Activated T-cell treated with anti-CD3 and anti-CD28 coated beads, Interleukin-2, amount 50 U/mL, for 4 hours (primary cell): ENCODE measurements at regions not wholly inside any gene's neighbourhood (a gene's known extent, or its start where the extent isn't known, plus 50 kb on each side); places are given as distances from the start of the nearest gene placed in this dataset.

ENCODE experiments used
- ATAC-seq, 2 donors: fragments of 200-7000 bp; cut with Tn5 transposase; one replicate each; pipeline ENCODE4 v1.10.0; 2021
- DNase-seq: peaks from one replicate; pipeline ENCODE4 v3.0.0-alpha.2; 2020
- H3K27me3 Mint-ChIP-seq: one replicate; pipeline ENCODE4 v1.8.0; 2021; ENCODE audit warnings: low read depth, mixed read lengths
- H3K36me3 Mint-ChIP-seq: one replicate; pipeline ENCODE4 v1.8.0; 2022; ENCODE audit warnings: mixed read lengths; ENCODE audit not compliant: insufficient read depth
- H3K4me1 Mint-ChIP-seq: one replicate; pipeline ENCODE4 v1.8.0; 2021; ENCODE audit warnings: low read depth, mixed read lengths
- H3K4me3 Mint-ChIP-seq: one replicate; pipeline ENCODE4 v1.8.0; 2021; ENCODE audit warnings: mild to moderate bottlenecking, moderate library complexity, mixed read lengths
- H3K9me3 Mint-ChIP-seq: one replicate; pipeline ENCODE4 v1.8.0; 2021; ENCODE audit warnings: mixed read lengths

DNA sequence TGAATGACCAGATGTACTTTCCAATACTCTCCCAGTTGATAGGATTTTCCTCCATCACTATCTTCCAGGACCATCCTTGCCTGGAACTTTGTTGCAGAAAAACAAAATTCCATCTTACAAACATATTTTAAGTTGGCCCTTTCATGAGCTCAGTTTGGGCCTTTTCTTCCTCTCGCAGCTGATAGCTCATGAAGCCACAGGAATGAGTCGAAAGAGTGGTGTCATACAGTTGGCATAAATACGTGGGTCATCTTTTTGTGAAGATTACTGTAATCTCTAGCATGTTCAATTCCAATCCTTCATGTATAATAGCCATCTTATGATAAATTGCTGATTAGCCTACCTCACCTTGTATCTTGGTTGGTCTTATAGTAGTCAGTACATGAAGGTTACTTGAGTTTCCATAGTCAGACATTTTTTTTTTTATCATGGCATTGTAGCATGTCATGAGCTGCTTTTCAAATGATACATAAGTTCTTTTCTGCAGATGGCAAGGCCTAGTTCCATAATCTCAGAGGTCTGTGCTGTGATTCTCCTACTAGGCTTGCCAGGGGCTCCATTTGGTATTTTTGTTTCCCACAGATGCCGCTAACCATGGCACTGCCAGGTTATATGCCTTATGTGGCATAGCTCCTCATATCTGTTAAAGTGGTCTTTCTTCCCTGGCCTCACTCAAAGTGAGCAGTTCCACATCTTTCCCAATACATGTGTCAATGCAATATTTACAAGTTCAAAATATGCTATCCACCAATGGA lies 380.6 kb upstream of the DCN start:
- no peak for ATAC-seq
- H3K27me3 Mint-ChIP-seq = no peaks in the 10 kb centered on the region

GRCh38 chr12:91562476-91562875 lies 379.9 kb upstream of the DCN start:
- H3K4me3 Mint-ChIP-seq = peak overlapping the region; percentile 14
- no peaks in the 10 kb centered on the region for H3K27me3 Mint-ChIP-seq
- H3K9me3 Mint-ChIP-seq = peaks cover 30% of the 10 kb centered on the region
- ATAC-seq (peak; percentile 18 to 67), DNase-seq (no peak)
- H3K4me1 Mint-ChIP-seq = peaks cover 29% of the 10 kb centered on the region
- H3K36me3 Mint-ChIP-seq = no peaks in the 10 kb centered on the region

More for the DNA sequence above, 380.6 kb upstream of the DCN start:
- Mint-ChIP-seq H3K36me3 (no peaks in the 10 kb centered on the region), H3K4me3 (peak overlapping the region; percentile 14), H3K4me1 (peaks cover 29% of the 10 kb centered on the region), H3K9me3 (peaks cover 25% of the 10 kb centered on the region)
- DNase-seq = no peak

DNA sequence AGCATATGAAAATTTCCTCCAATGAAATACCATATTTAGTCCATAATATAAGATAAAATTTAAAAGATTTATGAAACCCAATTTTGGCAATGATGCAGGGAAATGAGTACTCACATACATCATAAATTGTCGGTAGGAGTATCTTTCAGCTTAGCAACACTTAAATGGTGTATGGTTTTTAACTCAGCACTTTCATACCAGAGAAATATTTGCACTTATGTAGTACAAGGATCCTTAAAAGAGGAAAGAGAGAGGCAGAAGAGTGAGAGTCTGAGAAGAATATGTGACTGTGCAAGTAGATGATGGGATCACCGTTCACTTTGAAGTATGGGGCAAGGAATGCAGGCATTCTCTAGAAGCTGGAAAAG lies 379.3 kb upstream of the DCN start:
- peak overlapping the region; percentile 14 for H3K4me3 Mint-ChIP-seq
- DNase-seq (no peak), ATAC-seq (no peak)
- peaks cover 30% of the 10 kb centered on the region for H3K9me3 Mint-ChIP-seq
- H3K4me1 Mint-ChIP-seq = peaks cover 28% of the 10 kb centered on the region
- H3K27me3 Mint-ChIP-seq = no peaks in the 10 kb centered on the region
- H3K36me3 Mint-ChIP-seq = no peaks in the 10 kb centered on the region

DNA sequence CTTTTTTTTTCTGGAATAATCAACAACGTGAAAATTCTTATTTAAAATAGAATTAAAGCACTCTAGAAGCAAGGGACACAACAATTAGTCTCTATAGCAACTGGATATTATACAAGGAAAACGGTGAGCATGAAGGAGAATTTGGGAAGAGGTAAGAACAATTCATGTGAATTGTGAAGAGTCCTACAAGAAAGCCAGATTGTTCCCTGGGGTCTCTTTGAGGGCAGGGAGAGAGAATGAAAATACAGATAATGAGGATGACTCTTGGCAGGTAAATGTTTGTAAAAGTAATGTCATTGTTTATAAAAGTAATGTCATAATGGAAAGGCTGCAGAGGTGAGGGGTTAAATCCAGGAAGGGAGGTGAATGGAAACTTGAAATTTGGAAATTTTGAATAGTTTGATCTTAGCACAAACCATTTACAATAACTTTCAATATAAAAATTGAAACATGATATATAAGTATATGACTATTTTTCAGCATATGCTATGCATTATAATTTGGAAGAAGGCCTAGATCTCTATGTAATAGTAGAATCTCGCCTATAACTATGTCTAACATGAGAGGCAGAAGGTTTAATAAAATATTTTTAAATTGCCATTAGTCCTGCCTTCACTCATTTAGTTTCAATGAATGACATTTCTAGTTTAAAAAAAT lies 378.8 kb upstream of the DCN start:
- Mint-ChIP-seq H3K36me3 (no peaks in the 10 kb centered on the region), H3K4me3 (no peak overlapping the region), H3K9me3 (peaks cover 30% of the 10 kb centered on the region), H3K27me3 (no peaks in the 10 kb centered on the region), H3K4me1 (peaks cover 27% of the 10 kb centered on the region)
- DNase-seq (no peak), ATAC-seq (no peak)

GRCh38 chr12:91556909-91557308 lies 374.3 kb upstream of the DCN start:
- Mint-ChIP-seq H3K36me3 (no peaks in the 10 kb centered on the region), H3K4me3 (no peak overlapping the region), H3K4me1 (peaks cover 3% of the 10 kb centered on the region), H3K9me3 (peaks cover 26% of the 10 kb centered on the region), H3K27me3 (peaks cover 9% of the 10 kb centered on the region)
- ATAC-seq (no peak), DNase-seq (no peak)

DNA sequence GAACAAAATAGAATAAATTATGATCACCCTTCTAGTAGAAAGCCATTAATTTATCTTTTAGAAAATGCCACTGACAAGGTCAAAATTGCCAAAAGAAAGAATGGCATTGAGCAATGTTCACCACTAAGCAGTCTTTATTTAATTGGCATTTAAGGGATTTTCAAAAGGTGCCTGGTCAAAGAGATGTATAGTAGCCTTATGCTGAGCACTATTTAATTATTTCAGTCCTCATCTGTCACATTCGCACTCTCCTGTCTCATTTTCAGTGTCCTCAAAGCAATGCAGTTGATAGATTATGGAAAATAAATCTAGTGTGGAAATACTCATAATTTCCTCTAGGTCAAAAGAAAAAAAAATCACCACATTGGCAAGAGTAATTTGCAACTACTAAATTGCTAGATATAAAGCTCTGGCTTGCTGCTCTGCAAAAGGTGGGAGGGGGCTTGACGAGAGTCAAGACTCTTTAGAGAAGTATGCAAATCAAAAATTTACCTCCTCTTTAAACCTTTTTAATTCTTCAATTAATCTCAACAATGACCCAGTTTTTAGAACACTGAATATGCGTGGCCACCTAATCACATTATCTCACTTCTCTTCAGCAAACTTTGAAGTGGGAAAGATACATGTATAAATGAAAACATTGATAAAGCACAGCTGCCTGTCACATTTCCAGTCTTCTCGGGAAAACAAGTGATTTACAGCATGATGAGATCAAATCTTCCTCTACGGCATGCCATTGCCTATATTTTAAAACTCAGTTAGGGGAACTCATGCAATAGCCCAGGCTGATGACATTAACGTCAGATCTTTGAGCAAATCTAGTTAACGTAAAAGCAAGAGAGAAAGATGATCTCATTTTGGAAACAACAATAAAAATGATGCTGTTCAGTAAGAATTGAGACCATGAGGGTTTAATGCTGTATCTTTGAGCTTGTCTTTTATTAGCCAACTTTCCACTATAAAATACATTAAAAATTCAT lies 373.1 kb upstream of the DCN start:
- Mint-ChIP-seq H3K9me3 (peaks cover 26% of the 10 kb centered on the region), H3K4me3 (no peak overlapping the region), H3K36me3 (no peaks in the 10 kb centered on the region), H3K27me3 (peaks cover 9% of the 10 kb centered on the region), H3K4me1 (no peaks in the 10 kb centered on the region)
- DNase-seq (no peak), ATAC-seq (no peak)

DNA sequence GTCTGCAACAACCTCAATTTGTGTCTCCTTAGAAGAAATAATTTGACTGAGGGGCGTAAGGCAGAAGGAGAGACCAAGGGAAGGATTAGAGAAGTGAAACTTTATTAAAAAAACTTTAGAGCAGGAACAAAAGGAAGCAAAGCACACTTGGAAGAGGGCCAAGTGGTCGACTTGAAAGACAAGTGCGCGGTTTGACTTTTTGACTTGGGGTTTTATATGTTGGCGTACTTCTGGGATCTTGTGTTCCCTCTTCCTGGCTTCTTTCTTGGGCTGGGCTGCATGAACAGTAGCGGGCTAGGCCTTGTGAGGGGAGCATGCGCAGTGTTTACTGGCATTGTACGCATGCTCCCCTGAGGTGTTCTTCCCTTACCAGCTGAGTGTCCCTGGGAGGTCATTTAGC lies 369.3 kb upstream of the DCN start:
- Mint-ChIP-seq H3K27me3 (peaks cover 9% of the 10 kb centered on the region), H3K36me3 (no peaks in the 10 kb centered on the region), H3K4me3 (no peak overlapping the region), H3K4me1 (no peaks in the 10 kb centered on the region), H3K9me3 (no peaks in the 10 kb centered on the region)
- ATAC-seq (no peak), DNase-seq (no peak)

- DNase-seq (no peak), ATAC-seq (no peak)
- no peaks in the 10 kb centered on the region for H3K4me1 Mint-ChIP-seq
- H3K36me3 Mint-ChIP-seq = no peaks in the 10 kb centered on the region
- peaks cover 4% of the 10 kb centered on the region for H3K9me3 Mint-ChIP-seq
- no peak overlapping the region for H3K4me3 Mint-ChIP-seq
- peaks cover 9% of the 10 kb centered on the region for H3K27me3 Mint-ChIP-seq
Measured at GRCh38 chr12:91551242-91551641, 368.6 kb upstream of the DCN start.

DNA sequence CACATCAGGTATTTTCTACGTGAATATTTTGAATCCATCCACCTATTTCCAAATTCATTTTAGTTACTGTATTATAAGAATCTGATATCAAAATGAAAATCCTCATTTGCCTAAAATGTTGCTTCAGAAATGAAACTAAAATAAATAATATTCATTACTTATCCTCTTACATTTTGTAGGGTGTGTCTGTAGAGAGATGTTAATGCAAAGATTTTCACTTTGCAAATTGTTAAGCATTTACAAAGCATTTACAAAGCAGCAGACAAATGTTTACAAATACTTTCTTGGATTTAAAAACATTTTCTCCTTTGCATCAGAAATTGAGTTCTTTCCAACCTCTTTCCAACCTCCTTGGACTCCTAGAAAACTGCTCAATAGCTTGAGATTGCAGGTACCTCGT lies 360.0 kb upstream of the DCN start:
- H3K36me3 Mint-ChIP-seq = no peaks in the 10 kb centered on the region
- H3K4me3 Mint-ChIP-seq = no peak overlapping the region
- peaks cover 8% of the 10 kb centered on the region for H3K9me3 Mint-ChIP-seq
- ATAC-seq = no peak
- H3K4me1 Mint-ChIP-seq = no peaks in the 10 kb centered on the region
- peaks cover 2% of the 10 kb centered on the region for H3K27me3 Mint-ChIP-seq
- DNase-seq = no peak

DNA sequence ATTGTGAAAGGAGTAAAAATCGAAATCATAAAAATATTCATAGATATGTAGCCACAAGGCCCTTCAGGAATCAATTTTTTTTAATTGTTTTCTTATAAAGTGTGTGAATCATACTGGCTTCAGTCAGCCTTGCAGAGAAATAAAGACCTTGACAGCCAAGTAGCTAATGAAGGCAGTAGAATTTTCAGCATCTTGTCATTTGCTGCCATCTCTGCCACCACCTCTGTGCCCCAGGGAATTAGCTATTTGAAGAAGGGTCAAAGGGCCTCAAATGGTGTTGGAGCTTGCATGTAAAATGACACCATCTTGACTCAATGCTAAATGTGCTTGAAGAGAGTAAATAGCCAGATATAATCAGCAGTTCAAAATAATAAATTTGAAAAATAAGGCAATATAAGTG lies 359.4 kb upstream of the DCN start:
- Mint-ChIP-seq H3K36me3 (no peaks in the 10 kb centered on the region), H3K4me1 (no peaks in the 10 kb centered on the region), H3K9me3 (peaks cover 8% of the 10 kb centered on the region), H3K4me3 (no peak overlapping the region), H3K27me3 (peaks cover 2% of the 10 kb centered on the region)
- ATAC-seq (no peak), DNase-seq (no peak)

- H3K27me3 Mint-ChIP-seq = peaks cover 2% of the 10 kb centered on the region
- no peak for ATAC-seq
- no peaks in the 10 kb centered on the region for H3K36me3 Mint-ChIP-seq
- DNase-seq = no peak
- no peak overlapping the region for H3K4me3 Mint-ChIP-seq
- H3K9me3 Mint-ChIP-seq = peaks cover 11% of the 10 kb centered on the region
- no peaks in the 10 kb centered on the region for H3K4me1 Mint-ChIP-seq
Measured at GRCh38 chr12:91538418-91538817, 355.8 kb upstream of the DCN start.

GRCh38 chr12:91533366-91533765 lies 350.7 kb upstream of the DCN start:
- ATAC-seq (no peak), DNase-seq (no peak)
- Mint-ChIP-seq H3K9me3 (peaks cover 11% of the 10 kb centered on the region), H3K36me3 (no peaks in the 10 kb centered on the region), H3K27me3 (no peaks in the 10 kb centered on the region), H3K4me1 (no peaks in the 10 kb centered on the region), H3K4me3 (no peak overlapping the region)

- Mint-ChIP-seq H3K27me3 (no peaks in the 10 kb centered on the region), H3K9me3 (peaks cover 9% of the 10 kb centered on the region), H3K4me1 (no peaks in the 10 kb centered on the region), H3K4me3 (no peak overlapping the region), H3K36me3 (no peaks in the 10 kb centered on the region)
- ATAC-seq = no peak
- no peak for DNase-seq
Measured at GRCh38 chr12:91529829-91530228, 347.2 kb upstream of the DCN start.

DNA sequence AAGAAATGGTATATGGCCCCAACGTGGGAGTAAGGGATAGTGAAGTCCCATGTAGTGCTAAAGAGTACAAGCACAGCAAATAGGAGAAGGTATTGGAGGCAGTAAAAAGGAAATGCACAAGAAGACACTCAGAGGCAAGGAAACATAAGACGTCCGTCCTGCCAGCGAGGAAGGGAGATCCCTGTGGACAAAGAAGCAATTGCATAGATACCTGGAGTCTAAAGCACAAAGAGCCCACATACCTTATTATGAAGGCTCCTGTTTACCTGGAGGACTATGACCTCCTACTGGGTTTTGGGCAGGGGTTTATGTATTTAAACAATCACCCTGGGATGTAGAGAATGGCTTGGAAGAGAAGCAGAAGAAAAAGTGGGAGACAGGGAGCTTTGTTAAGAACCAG lies 341.2 kb upstream of the DCN start:
- Mint-ChIP-seq H3K27me3 (peaks cover 3% of the 10 kb centered on the region), H3K36me3 (no peaks in the 10 kb centered on the region), H3K4me1 (no peaks in the 10 kb centered on the region), H3K9me3 (no peaks in the 10 kb centered on the region), H3K4me3 (no peak overlapping the region)
- ATAC-seq = no peak
- DNase-seq = no peak
